OCI-LY7 (cell line): ENCODE measurements at regions not wholly inside any gene's neighbourhood (a gene's known extent, or its start where the extent isn't known, plus 50 kb on each side); places are given as distances from the start of the nearest gene placed in this dataset.

ENCODE experiments used
- BruUV-seq: library from RNA; stranded (reverse); fragments of 400-500 nt; replicated peaks from 2 replicates; lab custom pipeline; 2021; lab: Mats Ljungman, UMichigan
- CTCF ChIA-PET: fragments of 300-600 bp; sonication (Branson Sonifier 250); formaldehyde crosslinking; loops from one replicate; lab custom pipeline; 2022; ENCODE audit warnings: antibody characterized with exemption; ENCODE audit not compliant: unreplicated experiment; lab: Charles Lee
- POLR2A ChIA-PET: fragments of 300-600 bp; sonication (Branson Sonifier 250); formaldehyde crosslinking; loops from one replicate; lab custom pipeline; 2022; ENCODE audit warnings: antibody characterized with exemption; lab: Charles Lee
- DNase-seq: peaks from one replicate; pipeline ENCODE4 v3.0.0-alpha.2; 2015; ENCODE audit warnings: low spot score
- H2AFZ ChIP-seq: fragments of 200-600 bp; sonication (generic), shearing (Covaris generic); 2 replicates; pipeline ENCODE4 v1.6.1; 2014; ENCODE audit warnings: mild to moderate bottlenecking, antibody characterized with exemption, low read length, moderate library complexity
- H3K27ac ChIP-seq: fragments of 200-600 bp; sonication (generic); 2 replicates; pipeline ENCODE4 v1.5.1; 2014; ENCODE audit warnings: mixed run types, low read depth, mild to moderate bottlenecking, moderate library complexity, low read length, inconsistent platforms; ENCODE audit not compliant: poor library complexity, severe bottlenecking
- H3K36me3 ChIP-seq: fragments of 200-600 bp; sonication (generic); 2 replicates; pipeline ENCODE4 v1.6.1; 2014; ENCODE audit warnings: mild to moderate bottlenecking, antibody characterized with exemption, low read length, moderate library complexity, mixed read lengths; ENCODE audit not compliant: insufficient read depth
- H3K4me1 ChIP-seq: fragments of 200-600 bp; sonication (generic); 2 replicates; pipeline ENCODE4 v1.5.1; 2014; ENCODE audit warnings: mild to moderate bottlenecking, low read length; ENCODE audit not compliant: insufficient read depth, poor library complexity, severe bottlenecking
- H3K4me2 ChIP-seq: fragments of 200-600 bp; sonication (generic); 2 replicates; pipeline ENCODE4 v1.6.1; 2014; ENCODE audit warnings: mild to moderate bottlenecking, low read length
- H3K4me3 ChIP-seq: fragments of 200-600 bp; sonication (generic); 2 replicates; pipeline ENCODE4 v1.5.1; 2014; ENCODE audit warnings: mild to moderate bottlenecking, low read depth, low read length; ENCODE audit not compliant: poor library complexity, severe bottlenecking
- H3K79me2 ChIP-seq: fragments of 200-600 bp; sonication (generic); 2 replicates; pipeline ENCODE4 v1.6.1; 2016; ENCODE audit warnings: low read depth, mild to moderate bottlenecking, low read length, moderate library complexity, mixed read lengths; ENCODE audit not compliant: insufficient read depth
- H3K9me2 ChIP-seq: fragments of 200-600 bp; sonication (generic); 2 replicates; pipeline ENCODE4 v1.6.1; 2016; ENCODE audit warnings: mild to moderate bottlenecking, low read length, mixed read lengths; ENCODE audit not compliant: insufficient read depth
- H3K9me3 ChIP-seq: fragments of 200-600 bp; sonication (generic); 2 replicates; pipeline ENCODE4 v1.6.1; 2014; ENCODE audit warnings: mild to moderate bottlenecking, mixed run types, low read length, mixed read lengths
- H4K20me1 ChIP-seq: fragments of 200-600 bp; sonication (generic); 2 replicates; pipeline ENCODE4 v1.6.1; 2014; ENCODE audit warnings: mild to moderate bottlenecking, antibody characterized with exemption, low read length, moderate library complexity, mixed read lengths; ENCODE audit not compliant: insufficient read depth
- EZH2phosphoT487 ChIP-seq: fragments of 200-600 bp; sonication (generic); IDR thresholded peaks from 2 replicates; pipeline ENCODE4 v1.6.1; 2018; ENCODE audit warnings: low read depth, borderline replicate concordance, mild to moderate bottlenecking, mixed run types, antibody characterized with exemption, low read length, moderate library complexity, mixed read lengths
- intact Hi-C: fragments of 100-400 bp; cut with micrococcal nuclease; formaldehyde crosslinking; loops from one replicate; pipeline ENCODE4 v1.10.0; 2022; ENCODE audit not compliant: unreplicated experiment
- TF ChIP-seq, protein P1 (sequence below): fragments of 200-600 bp; sonication (generic); conservative IDR thresholded peaks from 2 replicates; pipeline ENCODE4 v1.5.1; 2014; ENCODE audit warnings: mild to moderate bottlenecking, antibody characterized with exemption, low read length, moderate library complexity, mixed read lengths

DNA sequence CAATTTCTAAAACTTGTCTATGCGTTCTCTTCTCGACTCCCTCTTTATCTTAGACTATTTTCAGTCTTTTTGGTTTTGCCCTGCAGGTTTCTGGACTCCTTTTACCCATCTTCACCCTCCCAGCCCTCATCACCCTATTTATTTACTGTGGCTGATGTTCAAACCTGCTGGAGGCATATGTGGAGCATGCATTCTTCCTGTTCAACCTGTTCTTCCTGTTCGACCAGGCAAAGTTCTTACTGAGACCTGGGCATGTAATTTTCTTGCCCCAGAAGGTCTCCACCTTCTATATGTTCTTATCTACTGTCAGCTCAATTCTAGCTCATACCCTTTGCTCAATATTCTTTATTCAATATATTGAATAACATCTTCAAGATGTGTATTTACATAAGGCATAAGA is 69.4 kb upstream of the AGA start:
- Histone ChIP-seq H3K79me2 (no peaks in the 10 kb centered on the region), H3K4me3 (no peak overlapping the region), H3K36me3 (no peaks in the 10 kb centered on the region), H3K27ac (no peak overlapping the region), H3K9me3 (no peaks in the 10 kb centered on the region), H3K4me2 (no peak overlapping the region), H2AFZ (no peak overlapping the region), H4K20me1 (no peaks in the 10 kb centered on the region), H3K9me2 (no peaks in the 10 kb centered on the region), H3K4me1 (no peaks in the 10 kb centered on the region)
- BruUV-seq = no TSS peak
- no peak for TF ChIP-seq EZH2phosphoT487
- TF ChIP-seq, protein P1, sequence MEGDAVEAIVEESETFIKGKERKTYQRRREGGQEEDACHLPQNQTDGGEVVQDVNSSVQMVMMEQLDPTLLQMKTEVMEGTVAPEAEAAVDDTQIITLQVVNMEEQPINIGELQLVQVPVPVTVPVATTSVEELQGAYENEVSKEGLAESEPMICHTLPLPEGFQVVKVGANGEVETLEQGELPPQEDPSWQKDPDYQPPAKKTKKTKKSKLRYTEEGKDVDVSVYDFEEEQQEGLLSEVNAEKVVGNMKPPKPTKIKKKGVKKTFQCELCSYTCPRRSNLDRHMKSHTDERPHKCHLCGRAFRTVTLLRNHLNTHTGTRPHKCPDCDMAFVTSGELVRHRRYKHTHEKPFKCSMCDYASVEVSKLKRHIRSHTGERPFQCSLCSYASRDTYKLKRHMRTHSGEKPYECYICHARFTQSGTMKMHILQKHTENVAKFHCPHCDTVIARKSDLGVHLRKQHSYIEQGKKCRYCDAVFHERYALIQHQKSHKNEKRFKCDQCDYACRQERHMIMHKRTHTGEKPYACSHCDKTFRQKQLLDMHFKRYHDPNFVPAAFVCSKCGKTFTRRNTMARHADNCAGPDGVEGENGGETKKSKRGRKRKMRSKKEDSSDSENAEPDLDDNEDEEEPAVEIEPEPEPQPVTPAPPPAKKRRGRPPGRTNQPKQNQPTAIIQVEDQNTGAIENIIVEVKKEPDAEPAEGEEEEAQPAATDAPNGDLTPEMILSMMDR = no peak
- ChIA-PET CTCF (no interaction called here), POLR2A (no interaction called here)
- DNase-seq = no peak
- intact Hi-C loops = no loop called here

DNA sequence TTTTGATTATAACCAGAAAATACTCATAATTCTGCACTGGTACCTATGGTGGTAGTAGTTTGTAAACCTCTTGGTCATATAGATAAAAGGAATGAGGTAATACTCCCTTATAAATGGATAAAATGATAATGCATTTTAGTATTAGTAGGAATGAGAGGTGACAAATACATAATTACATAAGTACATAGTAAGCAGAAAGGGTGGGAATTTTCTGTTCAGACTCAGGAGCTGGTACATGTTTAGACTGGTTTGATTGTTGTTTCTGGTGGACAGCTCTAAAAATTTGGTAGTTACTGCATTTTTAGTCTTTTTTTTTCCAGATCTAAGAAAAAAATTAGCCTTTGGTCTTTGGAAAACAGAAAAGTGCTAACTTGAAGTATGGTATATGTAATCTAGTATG is 70.4 kb upstream of the AGA start:
- Histone ChIP-seq H3K27ac (no peak overlapping the region), H3K36me3 (no peaks in the 10 kb centered on the region), H3K4me1 (no peaks in the 10 kb centered on the region), H3K4me3 (no peak overlapping the region), H3K9me2 (no peaks in the 10 kb centered on the region), H3K79me2 (no peaks in the 10 kb centered on the region), H3K4me2 (no peak overlapping the region), H4K20me1 (no peaks in the 10 kb centered on the region), H3K9me3 (no peaks in the 10 kb centered on the region), H2AFZ (no peak overlapping the region)
- CTCF ChIA-PET = interaction anchor here (0.5 kb wide), 1 partner anchor 64 kb away, joined by 3 read pairs; no protein-coding TSS in a partner anchor
- intact Hi-C loops = no loop called here
- DNase-seq = no peak
- no TSS peak for BruUV-seq
- no peak for TF ChIP-seq EZH2phosphoT487
- TF ChIP-seq, protein P1 = no peak
- POLR2A ChIA-PET = no interaction called here

DNA sequence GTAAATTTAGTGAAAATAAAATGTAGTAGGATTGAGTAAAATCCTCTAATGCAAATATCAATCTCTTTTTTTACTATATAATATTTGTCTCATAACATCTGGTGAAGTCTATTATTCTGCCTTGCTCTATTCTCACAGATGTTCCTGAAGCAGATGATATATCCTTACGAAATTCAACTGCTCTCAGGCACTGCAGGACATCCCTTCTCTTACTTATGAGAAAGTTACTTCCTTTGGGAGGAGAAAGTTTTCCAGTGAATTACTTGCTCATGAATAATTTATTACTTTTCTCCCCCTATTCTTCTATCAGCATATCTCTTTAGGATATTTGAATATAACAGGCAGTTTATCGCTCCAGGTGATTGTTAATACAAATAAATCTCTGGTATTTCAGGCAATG is 75.6 kb upstream of the AGA start:
- no peak overlapping the region for H3K27ac ChIP-seq
- TF ChIP-seq, protein P1 = no peak
- TF ChIP-seq EZH2phosphoT487 = no peak
- H3K4me3 ChIP-seq = no peak overlapping the region
- no peak overlapping the region for H3K4me2 ChIP-seq
- ChIA-PET POLR2A (interaction anchor here (0.6 to 0.9 kb wide), 2 partner anchors 9 to 339 kb away, joined by 3 read pairs; no protein-coding TSS in a partner anchor), CTCF (no interaction called here)
- H2AFZ ChIP-seq = no peak overlapping the region
- no peaks in the 10 kb centered on the region for H3K9me2 ChIP-seq
- no peak for DNase-seq
- H3K36me3 ChIP-seq = no peaks in the 10 kb centered on the region
- no peaks in the 10 kb centered on the region for H3K4me1 ChIP-seq
- BruUV-seq = no TSS peak
- intact Hi-C loops = no loop called here
- H3K9me3 ChIP-seq = no peaks in the 10 kb centered on the region
- H3K79me2 ChIP-seq = no peaks in the 10 kb centered on the region
- H4K20me1 ChIP-seq = no peaks in the 10 kb centered on the region
